ENCODE measurements at regions not wholly inside any gene's neighbourhood (a gene's known extent, or its start where the extent isn't known, plus 50 kb on each side); places are given as distances from the start of the nearest gene placed in this dataset.

DNA sequence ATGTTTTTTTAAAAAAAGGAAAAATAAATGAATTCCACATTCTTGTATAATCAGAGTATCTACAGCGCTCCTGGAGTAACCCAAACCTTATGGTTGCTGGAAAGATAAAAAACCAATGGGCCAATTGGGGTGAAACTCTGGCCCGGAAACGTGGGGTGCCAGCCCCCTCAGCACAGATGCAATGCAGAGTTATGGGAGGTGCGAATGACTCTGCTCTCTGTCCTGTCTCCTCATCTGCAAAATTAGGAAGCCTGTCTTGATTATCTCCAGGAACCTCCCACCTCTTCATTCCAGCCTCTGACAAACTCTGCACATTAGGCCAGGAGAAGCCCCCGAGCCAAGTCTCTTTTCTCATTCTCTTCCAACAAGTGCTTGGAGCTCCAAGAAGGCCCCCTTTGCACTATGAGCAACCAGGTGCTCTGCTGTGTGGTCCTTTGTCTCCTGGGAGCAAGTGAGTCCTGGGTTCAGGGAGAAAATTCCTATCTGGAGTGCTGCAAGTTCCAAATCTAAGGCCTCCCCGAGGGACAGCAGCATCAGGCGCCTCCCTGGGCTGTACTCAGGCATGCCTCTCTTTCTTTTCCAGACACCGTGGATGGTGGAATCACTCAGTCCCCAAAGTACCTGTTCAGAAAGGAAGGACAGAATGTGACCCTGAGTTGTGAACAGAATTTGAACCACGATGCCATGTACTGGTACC, 130.5 kb upstream of the PRSS1 start:
- Histone ChIP-seq H3K27me3 (no peaks in the 10 kb centered on the region), H3K27ac (no peak overlapping the region), H3K4me3 (no peak overlapping the region), H3K4me1 (no peaks in the 10 kb centered on the region), H3K9me3 (no peaks in the 10 kb centered on the region), H3K36me3 (no peaks in the 10 kb centered on the region)
- TF ChIP-seq, protein P1, sequence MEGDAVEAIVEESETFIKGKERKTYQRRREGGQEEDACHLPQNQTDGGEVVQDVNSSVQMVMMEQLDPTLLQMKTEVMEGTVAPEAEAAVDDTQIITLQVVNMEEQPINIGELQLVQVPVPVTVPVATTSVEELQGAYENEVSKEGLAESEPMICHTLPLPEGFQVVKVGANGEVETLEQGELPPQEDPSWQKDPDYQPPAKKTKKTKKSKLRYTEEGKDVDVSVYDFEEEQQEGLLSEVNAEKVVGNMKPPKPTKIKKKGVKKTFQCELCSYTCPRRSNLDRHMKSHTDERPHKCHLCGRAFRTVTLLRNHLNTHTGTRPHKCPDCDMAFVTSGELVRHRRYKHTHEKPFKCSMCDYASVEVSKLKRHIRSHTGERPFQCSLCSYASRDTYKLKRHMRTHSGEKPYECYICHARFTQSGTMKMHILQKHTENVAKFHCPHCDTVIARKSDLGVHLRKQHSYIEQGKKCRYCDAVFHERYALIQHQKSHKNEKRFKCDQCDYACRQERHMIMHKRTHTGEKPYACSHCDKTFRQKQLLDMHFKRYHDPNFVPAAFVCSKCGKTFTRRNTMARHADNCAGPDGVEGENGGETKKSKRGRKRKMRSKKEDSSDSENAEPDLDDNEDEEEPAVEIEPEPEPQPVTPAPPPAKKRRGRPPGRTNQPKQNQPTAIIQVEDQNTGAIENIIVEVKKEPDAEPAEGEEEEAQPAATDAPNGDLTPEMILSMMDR (IDR thresholded peaks at IDR 0.05): no peak
- TF ChIP-seq POLR2A (IDR thresholded peaks at IDR 0.05) (no peak), POLR2AphosphoS5 (IDR thresholded peaks at IDR 0.05; ENCODE audit: insufficient read depth in 1 of 2, low read depth in 1 of 2) (no peak)
- intact Hi-C loops (cut with DNase I): no loop called here
- no peak for DNase-seq (ENCODE audit: extremely low spot score in 2 of 2)

DNA sequence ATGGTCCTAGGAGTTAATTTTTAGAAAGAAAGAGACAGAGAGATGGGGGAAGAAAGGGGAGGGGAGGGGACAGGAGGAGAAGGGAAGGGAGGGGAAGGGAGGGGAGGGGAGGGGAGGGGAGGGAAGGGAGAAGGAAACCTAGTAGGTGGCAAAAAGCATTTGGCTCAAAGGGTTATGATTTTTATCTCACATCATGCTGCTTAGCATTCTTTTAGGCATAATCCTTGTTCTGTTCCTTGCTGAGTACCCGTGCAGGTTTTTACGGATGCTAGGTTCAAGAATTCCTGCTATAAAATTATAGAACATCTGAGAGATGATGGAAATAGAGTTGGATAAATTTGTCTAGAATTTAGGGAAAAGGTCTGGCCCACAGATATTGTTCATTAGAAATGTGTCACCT, 132.4 kb upstream of the PRSS1 start:
- Histone ChIP-seq H3K4me1 (no peaks in the 10 kb centered on the region), H3K36me3 (no peaks in the 10 kb centered on the region), H3K27me3 (no peaks in the 10 kb centered on the region), H3K27ac (no peak overlapping the region), H3K4me3 (no peak overlapping the region), H3K9me3 (no peaks in the 10 kb centered on the region)
- DNase-seq (ENCODE audit: extremely low spot score in 2 of 2): no peak
- intact Hi-C loops (cut with DNase I): no loop called here
- no peak for TF ChIP-seq POLR2AphosphoS5 (IDR thresholded peaks at IDR 0.05; ENCODE audit: insufficient read depth in 1 of 2, low read depth in 1 of 2)
- TF ChIP-seq, protein P1 (IDR thresholded peaks at IDR 0.05): no peak
- TF ChIP-seq POLR2A (IDR thresholded peaks at IDR 0.05): no peak

DNA sequence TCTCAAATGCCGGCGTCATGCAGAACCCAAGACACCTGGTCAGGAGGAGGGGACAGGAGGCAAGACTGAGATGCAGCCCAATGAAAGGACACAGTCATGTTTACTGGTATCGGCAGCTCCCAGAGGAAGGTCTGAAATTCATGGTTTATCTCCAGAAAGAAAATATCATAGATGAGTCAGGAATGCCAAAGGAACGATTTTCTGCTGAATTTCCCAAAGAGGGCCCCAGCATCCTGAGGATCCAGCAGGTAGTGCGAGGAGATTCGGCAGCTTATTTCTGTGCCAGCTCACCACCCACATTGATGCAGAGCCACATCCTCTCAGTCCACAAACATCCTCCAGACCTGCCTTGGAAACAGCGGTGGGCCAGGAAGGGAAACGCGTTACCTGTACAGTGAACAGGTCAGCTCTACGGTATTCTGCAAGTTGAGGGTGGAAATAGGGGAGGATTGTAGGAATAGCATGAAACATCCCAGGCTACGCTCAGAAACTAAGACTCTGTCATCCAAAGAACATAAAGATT, 133.1 kb upstream of the PRSS1 start:
- DNase-seq (ENCODE audit: extremely low spot score in 2 of 2): no peak
- intact Hi-C loops (cut with DNase I): no loop called here
- no peaks in the 10 kb centered on the region for H3K36me3 ChIP-seq
- H3K27me3 ChIP-seq: no peaks in the 10 kb centered on the region
- H3K4me1 ChIP-seq: no peaks in the 10 kb centered on the region
- H3K4me3 ChIP-seq: no peak overlapping the region
- H3K27ac ChIP-seq: no peak overlapping the region
- H3K9me3 ChIP-seq: no peaks in the 10 kb centered on the region
- no peak for TF ChIP-seq POLR2A (IDR thresholded peaks at IDR 0.05)
- TF ChIP-seq, protein P1 (IDR thresholded peaks at IDR 0.05): no peak
- TF ChIP-seq POLR2AphosphoS5 (IDR thresholded peaks at IDR 0.05; ENCODE audit: insufficient read depth in 1 of 2, low read depth in 1 of 2): no peak

DNA sequence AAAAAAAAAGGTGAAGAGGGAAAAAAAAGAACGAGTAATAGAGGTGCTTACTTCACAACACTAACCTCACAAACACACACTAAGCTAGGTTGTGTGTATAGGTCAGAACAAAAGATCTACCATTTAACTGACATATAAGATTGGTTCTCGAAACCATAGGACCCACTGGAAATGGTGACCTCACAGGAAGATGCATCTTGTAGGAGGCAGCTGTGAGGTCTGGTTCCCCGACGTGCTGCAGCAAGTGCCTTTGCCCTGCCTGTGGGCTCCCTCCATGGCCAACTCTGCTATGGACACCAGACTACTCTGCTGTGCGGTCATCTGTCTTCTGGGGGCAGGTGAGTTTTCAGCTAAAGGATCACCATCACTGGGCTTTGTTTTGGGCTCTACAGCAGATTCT, 133.8 kb upstream of the PRSS1 start:
- intact Hi-C loops (cut with DNase I): no loop called here
- no peaks in the 10 kb centered on the region for H3K36me3 ChIP-seq
- no peaks in the 10 kb centered on the region for H3K9me3 ChIP-seq
- no peaks in the 10 kb centered on the region for H3K4me1 ChIP-seq
- no peak for TF ChIP-seq POLR2AphosphoS5 (IDR thresholded peaks at IDR 0.05; ENCODE audit: insufficient read depth in 1 of 2, low read depth in 1 of 2)
- TF ChIP-seq, protein P1 (IDR thresholded peaks at IDR 0.05): no peak
- no peak for TF ChIP-seq POLR2A (IDR thresholded peaks at IDR 0.05)
- H3K27me3 ChIP-seq: no peaks in the 10 kb centered on the region
- no peak overlapping the region for H3K4me3 ChIP-seq
- no peak for DNase-seq (ENCODE audit: extremely low spot score in 2 of 2)
- H3K27ac ChIP-seq: no peak overlapping the region

DNA sequence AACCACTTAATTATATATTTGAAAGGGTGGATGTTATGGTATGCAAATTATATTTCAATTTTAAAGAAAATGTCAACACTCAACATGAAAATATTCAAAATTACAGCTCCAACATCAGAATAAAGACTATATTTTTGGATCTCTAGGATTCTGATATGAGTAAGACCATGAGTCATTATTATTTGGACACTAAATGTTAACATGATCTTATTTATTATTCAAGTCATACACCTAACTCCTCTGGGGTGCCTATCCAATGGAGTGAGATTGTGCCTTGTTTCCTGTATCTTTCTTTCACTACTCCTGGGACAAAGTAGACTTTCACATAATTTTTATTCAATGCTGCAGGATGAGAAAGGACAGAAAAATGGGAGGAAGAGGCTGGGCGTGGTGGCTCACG, 135.2 kb upstream of the PRSS1 start:
- Histone ChIP-seq H3K4me1 (no peaks in the 10 kb centered on the region), H3K4me3 (no peak overlapping the region), H3K27me3 (no peaks in the 10 kb centered on the region), H3K36me3 (no peaks in the 10 kb centered on the region), H3K27ac (no peak overlapping the region), H3K9me3 (no peaks in the 10 kb centered on the region)
- intact Hi-C loops (cut with DNase I): no loop called here
- TF ChIP-seq POLR2A (IDR thresholded peaks at IDR 0.05): no peak
- no peak for TF ChIP-seq POLR2AphosphoS5 (IDR thresholded peaks at IDR 0.05; ENCODE audit: insufficient read depth in 1 of 2, low read depth in 1 of 2)
- TF ChIP-seq, protein P1 (IDR thresholded peaks at IDR 0.05): no peak
- DNase-seq (ENCODE audit: extremely low spot score in 2 of 2): no peak

Data from vagina (tissue), 2 donors.